NCI-H748 (cell line): ENCODE measurements at regions not wholly inside any gene's neighbourhood (a gene's known extent, or its start where the extent isn't known, plus 50 kb on each side); places are given as distances from the start of the nearest gene placed in this dataset.

Experiments
- DNase-seq: peaks from one replicate; lab custom pipeline; 2025; ENCODE audit not compliant: unreplicated experiment; lab: John Stamatoyannopoulos, UW

DNA sequence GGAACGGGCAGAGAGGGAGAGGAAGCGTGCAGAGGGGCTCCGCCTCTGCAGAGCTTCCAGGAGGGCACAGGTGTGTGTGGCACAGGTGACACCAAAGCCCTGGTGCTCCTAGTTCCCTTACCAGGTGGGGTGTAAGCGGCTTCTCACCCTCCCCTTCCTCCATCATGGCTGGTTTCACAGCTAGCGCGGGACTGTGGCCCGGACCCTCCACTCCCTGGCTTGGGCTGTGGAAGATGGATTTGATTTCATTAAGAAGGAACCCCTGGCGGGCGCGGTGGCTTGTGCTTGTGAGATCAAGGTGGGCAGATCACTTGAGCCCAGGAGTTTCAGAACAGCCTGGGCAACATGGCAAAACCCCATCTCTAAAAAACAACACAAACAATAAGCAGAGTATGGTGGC lies 241.2 kb upstream of the GSE1 start:
- no peak for DNase-seq

DNA sequence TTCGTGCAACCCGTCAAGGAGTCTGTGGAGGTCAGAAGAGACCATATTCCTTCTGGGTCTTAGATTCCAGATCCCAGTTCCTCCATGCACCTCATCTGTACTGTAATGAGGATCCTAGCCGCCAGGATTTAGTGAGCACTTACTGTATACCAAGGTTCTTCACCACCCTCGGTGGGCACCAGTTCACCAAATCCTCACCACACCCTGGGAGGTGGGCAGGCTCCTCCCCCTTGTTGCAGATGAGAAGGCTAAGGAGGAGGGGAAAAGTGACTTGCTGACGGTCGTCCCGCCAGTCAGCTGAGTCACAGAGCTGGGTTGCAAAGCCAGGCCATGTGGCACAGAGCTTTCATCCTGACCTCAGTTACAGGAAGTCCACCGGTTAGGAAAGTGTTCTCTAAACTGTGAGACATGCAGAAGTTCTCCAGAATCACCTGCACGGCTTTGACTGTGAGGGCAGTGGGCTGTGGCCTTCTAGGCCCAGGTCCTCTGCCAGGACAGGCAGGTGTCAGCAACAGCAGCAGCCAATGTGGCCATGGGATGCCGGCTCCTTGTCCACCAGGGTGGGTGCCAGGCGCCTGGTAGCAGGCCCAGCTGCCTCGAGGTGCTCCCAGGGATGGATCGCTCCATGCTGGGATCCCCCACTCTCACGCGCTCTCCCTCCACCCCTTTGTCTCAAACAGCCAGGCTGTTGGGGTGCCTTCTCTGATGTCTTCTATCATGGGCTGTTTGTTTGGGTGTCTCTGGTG lies 240.3 kb upstream of the GSE1 start:
- DNase-seq: no peak

GRCh38 chr16:85373741-85374570 lies 239.2 kb upstream of the GSE1 start:
- no peak for DNase-seq

DNA sequence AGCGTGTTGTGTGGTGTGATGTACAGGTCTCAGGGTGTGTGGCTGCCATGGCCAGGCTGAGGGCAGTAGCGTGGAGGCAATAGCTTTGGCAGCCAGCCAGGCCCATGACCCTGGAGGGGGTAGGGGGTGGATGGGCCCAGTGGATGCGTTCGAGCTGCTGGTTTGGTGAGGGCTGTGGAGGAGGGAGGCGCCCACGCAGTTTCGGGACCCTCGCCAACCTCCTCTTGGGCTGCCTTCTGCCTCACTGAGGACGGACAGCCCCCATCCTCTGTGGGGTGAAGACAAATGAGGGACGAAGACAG lies 238.6 kb upstream of the GSE1 start:
- no peak for DNase-seq

DNA sequence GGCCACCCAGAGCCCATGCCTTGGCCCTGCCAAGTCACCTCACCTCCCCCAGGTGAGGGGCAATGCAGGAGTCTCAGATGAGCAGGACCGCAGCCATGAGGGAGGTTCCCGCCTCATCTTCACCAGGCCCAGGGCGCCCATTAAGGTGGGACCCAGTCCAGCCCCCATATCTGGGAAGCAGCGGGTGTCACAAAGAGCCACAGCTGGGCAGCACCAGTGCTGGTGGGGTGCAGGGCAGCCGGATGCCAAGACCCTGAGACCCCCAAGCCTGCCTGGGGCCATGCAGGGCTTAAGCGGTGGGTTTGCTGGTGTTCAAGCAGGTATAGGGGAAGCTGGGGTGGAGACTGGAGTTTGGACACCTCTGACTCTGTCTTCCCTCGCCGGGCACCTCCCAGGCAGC lies 237.8 kb upstream of the GSE1 start:
- no peak for DNase-seq

- no peak for DNase-seq
Observed at GRCh38 chr16:85376292-85377095, 236.6 kb upstream of the GSE1 start.

- DNase-seq: no peak
Observed at GRCh38 chr16:85377388-85378144, 235.6 kb upstream of the GSE1 start.

GRCh38 chr16:85378145-85379040 lies 234.7 kb upstream of the GSE1 start:
- no peak for DNase-seq

DNA sequence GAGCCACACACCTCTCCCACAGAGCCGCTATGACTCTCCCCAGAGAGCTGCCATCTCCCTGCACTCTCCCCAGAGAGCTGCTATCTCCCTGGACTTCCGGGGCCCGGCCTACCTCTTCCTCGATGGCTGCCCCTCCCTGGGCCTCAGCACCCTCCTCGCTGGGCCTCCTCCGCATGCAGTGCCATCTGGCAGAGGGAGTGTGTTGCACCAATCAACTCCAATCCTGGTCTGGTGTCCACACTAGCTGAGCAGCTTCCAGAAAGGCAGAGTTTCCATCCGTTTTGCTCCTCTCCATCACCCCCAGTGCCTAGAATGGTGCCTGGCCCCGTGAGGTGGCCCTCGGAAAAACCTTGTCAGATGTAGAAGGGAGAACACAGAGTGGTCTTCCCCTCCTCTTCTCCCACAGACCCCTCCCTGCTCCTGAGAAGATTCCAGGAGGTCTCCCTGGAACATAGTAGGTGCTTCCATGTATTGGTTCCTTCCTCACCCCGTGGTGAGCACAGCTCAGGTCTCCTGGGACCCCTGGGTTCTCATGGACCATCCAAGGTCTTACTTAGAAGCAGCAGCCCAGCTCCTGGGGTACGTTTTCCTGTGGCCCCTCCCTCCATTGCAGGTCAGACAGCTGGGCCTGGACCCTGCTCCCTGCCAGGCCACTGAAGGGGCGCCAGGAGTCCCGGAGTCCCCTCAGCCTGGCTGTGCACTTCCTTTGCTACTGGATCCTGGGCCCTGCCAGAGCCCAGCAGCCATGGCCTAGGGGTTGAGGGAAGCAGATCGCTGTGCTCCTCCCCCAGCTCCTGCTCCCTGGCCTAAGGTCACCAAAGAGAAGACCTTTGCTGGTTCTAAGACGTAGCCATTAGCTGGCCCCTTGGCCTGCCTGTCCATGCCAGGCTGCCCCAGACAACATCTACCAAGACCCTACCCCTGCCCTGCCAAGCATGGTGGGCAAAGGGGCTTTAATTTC lies 233.8 kb upstream of the GSE1 start:
- no peak for DNase-seq

DNA sequence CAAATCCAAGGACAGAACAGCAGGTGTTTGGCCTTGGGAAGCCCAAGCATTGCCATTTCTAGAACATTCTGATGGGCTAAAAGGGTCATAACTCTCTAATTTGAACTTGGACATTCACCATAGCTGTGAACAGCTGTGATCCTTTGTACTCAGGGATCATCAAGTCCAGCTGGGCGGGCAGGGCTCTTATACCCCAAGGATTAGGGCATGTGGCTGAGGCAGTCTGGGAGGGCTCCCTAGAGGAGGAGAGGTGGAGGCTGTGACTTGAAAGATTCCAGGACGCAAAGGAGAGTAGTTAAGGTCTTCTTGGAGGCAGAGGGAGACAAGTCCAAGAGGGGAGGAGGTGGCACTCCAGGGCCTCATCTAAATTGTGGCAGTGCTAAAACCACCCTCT lies 233.1 kb upstream of the GSE1 start:
- DNase-seq: no peak

DNA sequence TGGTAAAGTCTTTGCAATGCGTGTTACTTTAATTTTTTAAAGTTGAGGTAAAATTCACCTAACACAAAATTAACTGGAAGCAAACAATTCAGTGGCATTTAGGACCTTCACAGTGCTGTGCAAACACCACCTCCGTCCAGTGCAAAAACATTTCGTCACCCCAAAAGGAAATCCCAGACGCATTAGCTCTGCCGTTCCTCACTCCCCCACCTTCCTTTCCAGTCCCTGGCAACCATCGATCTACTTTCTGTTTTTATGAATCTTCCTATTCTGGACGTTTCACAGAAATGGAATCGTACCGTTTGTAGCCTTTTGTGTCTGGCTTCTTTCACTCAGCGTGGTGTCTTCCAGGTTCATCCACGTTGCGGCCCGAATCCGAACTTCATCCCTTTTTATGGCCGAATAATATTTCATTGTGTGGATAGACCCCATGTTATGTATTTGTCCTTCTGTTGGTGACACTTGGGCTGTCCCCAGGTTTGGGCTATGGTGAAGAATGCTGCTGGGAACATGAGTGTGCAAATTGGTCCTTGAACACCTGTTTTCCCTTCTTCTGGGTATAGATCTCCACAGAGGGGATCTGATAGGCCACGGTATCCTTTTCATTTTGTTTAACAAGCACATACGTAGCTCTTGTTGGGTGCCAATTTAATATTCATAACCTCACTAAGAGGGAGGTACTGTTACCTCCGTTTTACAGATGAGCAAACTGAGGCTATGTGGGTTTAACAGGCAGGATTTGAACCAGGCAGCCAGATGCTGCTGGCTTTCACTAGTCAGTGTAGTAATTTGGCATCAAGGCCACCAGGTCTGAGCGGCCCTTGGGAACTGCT lies 232.0 kb upstream of the GSE1 start:
- DNase-seq: no peak

DNA sequence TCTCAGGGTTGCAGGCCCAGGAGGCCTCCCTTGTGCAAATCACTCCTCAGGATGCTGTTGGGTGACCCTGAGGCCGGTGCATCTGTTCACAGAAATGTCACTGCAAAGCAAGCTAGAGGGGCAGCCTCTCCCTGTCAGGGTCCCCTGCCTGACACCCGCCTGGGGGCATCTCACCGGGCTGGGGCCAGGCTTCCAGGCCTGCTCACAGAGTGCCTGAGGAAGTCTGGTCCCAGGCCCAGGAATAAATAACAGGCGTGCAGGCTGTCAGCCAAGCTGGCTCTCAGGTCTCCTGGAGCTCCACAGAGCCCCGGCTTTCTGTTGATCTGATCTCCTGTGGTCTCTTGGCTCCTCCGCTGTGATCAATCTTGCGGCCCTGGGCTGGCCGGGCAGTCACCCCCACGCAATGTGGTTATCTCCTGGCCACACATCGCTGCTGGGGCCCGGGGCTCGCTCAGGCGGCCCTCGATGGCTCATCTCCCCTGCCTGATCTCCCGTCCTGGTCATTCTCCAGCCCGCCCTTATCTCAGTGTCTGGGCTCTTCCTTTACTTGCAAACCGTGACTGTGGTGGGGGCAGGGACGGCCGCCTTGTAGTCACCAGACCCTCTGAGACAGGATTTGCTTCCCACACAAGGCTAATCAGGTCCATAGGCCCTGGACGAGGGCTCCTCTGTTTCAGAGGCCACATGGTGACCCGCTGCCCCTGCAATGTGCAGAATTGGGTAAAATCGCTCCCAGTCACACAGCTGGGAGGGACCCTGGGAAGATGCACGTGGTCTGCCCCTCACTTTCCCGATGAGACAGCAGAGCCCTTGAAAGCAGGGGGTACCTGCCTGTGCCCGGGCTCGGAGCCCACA lies 231.2 kb upstream of the GSE1 start:
- no peak for DNase-seq

DNA sequence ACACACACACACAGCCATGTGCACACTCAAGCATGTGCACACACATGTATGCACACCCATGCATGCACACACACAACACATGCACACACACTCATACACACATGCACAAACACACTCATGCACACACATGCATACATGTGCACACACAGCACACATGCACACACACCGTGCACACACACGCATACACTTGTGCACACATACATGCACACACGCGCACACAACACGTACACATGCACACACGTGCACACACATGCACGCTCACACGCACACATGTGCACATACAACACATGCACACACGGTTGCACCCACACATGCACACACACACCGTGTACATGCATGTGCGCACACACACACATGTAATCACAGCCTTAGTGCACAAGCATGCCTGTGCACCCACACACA lies 230.4 kb upstream of the GSE1 start:
- DNase-seq: no peak

DNA sequence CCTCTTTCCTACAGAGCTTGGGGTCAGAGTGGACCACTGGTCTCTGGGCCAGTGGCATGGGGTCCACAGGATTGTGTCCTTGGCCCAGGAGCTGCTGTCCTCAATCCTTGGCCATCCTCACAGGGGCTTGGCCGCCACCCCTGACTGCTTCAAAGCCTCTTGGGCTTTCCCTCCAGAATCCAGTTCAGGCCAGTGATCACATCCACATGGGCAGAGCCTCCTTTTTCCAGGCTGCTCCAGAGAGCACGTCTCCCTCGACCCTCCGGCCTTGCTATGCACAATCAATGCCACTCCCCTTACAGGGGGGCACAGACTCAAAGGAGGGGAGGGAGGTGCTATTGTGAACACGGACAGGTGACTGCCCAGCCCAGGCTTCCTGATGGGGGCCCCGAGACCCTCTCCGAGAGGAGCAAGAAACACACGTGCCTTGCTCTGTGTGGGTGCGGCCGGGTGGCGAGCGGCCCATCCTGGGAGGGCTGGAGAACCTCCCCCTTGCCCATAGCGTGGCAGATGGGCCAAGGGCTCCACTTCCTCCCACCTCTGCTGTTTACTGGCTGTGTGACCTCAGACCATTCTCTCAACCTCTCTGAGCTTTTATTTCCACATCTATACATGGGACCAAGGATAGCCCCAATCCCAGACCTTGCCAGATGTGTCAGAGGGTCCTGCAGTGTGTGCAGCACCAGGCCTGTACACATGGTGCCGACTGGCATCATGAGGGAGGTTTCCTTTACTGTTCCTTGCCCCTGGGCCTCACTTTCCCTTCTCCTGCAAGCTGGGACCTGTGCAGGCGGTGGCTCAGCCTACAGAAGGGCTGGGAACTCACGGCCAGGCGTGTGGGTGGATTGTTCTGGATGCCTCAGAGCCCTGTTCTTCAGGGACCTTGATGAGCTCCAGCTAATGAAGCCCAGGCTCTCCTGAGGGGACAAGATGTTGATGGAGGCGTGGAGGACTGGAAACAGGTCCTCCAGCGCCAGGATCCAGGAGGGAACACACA lies 229.0 kb upstream of the GSE1 start:
- DNase-seq: no peak

DNA sequence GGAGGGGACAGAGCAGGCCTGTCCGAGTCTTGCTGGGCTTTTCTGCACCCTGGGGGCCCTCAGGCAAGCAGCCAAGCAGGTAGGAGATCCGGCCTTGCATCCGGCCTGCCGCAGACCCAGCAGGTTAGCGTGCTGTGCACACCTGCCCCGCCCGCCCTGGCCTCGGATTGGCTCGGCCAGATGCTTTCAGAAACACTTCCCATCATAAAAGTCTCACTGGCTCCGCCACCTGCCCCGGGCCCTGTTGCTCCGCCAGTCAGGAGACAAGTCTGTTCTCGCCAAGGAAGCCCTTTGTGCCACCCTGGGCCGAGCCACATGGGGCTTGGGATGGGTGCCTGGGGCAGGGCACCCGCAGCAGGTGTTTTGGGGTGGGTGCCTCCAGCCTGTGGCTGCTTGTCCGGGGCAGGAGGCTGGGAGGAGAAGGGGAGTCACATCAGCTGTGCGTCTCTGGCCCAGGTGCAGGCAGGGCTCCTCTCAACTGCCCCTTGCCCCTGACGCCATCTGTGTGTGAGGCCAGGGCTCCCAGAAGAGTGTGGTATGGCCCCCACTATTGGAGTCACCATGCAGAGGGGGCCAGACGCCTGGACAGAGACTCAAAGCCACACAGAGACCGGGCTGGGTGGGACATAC lies 228.2 kb upstream of the GSE1 start:
- peak; percentile 88 for DNase-seq
